KMS-11 (cell line): ENCODE measurements at regions not wholly inside any gene's neighbourhood (a gene's known extent, or its start where the extent isn't known, plus 50 kb on each side); places are given as distances from the start of the nearest gene placed in this dataset.
"Not testable (repeated sequence)": the region's sequence is repeated elsewhere in the genome, so short reads cannot be mapped to it uniquely, and the experiment has no call there.

Experiments used
- H2AFZ ChIP-seq: fragments of 200-600 bp; sonication (generic); 2 replicates; pipeline ENCODE4 v1.6.1; 2016; ENCODE audit warnings: antibody characterized with exemption, mixed run types, low read depth
- H3K27ac ChIP-seq: fragments of 200-600 bp; sonication (generic); 2 replicates; pipeline ENCODE4 v1.6.1; 2016; ENCODE audit warnings: mild to moderate bottlenecking, mixed run types
- H3K27me3 ChIP-seq: fragments of 200-600 bp; sonication (generic); 2 replicates; pipeline ENCODE4 v1.6.1; 2017; ENCODE audit warnings: mild to moderate bottlenecking, low read depth, mixed run types, moderate library complexity; ENCODE audit not compliant: insufficient read depth
- H3K36me3 ChIP-seq: fragments of 200-600 bp; sonication (generic); 2 replicates; pipeline ENCODE4 v1.6.1; 2017; ENCODE audit warnings: mild to moderate bottlenecking, mixed run types; ENCODE audit not compliant: insufficient read depth
- H3K4me1 ChIP-seq: fragments of 200-600 bp; sonication (generic); 2 replicates; pipeline ENCODE4 v1.6.1; 2016; ENCODE audit warnings: mild to moderate bottlenecking, low read depth, mixed run types; ENCODE audit not compliant: poor library complexity, severe bottlenecking
- H3K4me2 ChIP-seq: fragments of 200-600 bp; sonication (generic); 2 replicates; pipeline ENCODE4 v1.7.0; 2016; ENCODE audit warnings: mild to moderate bottlenecking, mixed run types
- H3K4me3 ChIP-seq: fragments of 200-600 bp; sonication (generic); IDR thresholded peaks from 2 replicates; pipeline ENCODE4 v1.6.1; 2017; ENCODE audit warnings: low read depth, low read length, mixed read lengths; ENCODE audit not compliant: insufficient read depth
- H3K79me2 ChIP-seq: fragments of 200-600 bp; sonication (generic); 2 replicates; pipeline ENCODE4 v1.6.1; 2016; ENCODE audit warnings: low read depth, mixed run types; ENCODE audit not compliant: insufficient read depth
- H3K9ac ChIP-seq: fragments of 200-600 bp; sonication (generic); 2 replicates; pipeline ENCODE4 v1.6.1; 2016; ENCODE audit warnings: mild to moderate bottlenecking, mixed run types
- H4K20me1 ChIP-seq: fragments of 200-600 bp; sonication (generic); 2 replicates; pipeline ENCODE4 v1.6.1; 2016; ENCODE audit warnings: mild to moderate bottlenecking, mixed run types; ENCODE audit not compliant: insufficient read depth
- CTCF ChIP-seq: fragments of 200-600 bp; sonication (generic); conservative IDR thresholded peaks from 2 replicates; pipeline ENCODE4 v1.6.1; 2017; ENCODE audit warnings: low read depth, mild to moderate bottlenecking, antibody characterized with exemption, low read length, moderate library complexity, mixed read lengths

- Histone ChIP-seq H3K9ac (no peak overlapping the region), H3K27me3 (no peaks in the 10 kb centered on the region), H4K20me1 (no peaks in the 10 kb centered on the region), H3K27ac (no peak overlapping the region), H3K4me1 (no peaks in the 10 kb centered on the region), H3K4me3 (no peak overlapping the region), H3K4me2 (no peak overlapping the region), H3K79me2 (no peaks in the 10 kb centered on the region), H2AFZ (no peak overlapping the region), H3K36me3 (no peaks in the 10 kb centered on the region)
- TF ChIP-seq CTCF: no peak
Measured at GRCh38 chr5:82586181-82586580, 308.0 kb upstream of the RPS23 start.

- Histone ChIP-seq H2AFZ (no peak overlapping the region), H3K27ac (no peak overlapping the region), H3K36me3 (no peaks in the 10 kb centered on the region), H3K79me2 (no peaks in the 10 kb centered on the region), H3K4me2 (no peak overlapping the region), H3K4me3 (no peak overlapping the region), H4K20me1 (no peaks in the 10 kb centered on the region), H3K4me1 (no peaks in the 10 kb centered on the region), H3K27me3 (no peaks in the 10 kb centered on the region), H3K9ac (no peak overlapping the region)
- no peak for TF ChIP-seq CTCF
Measured at GRCh38 chr5:82584631-82585030, 306.5 kb upstream of the RPS23 start.

- not testable (repeated sequence) for H3K4me3 ChIP-seq, H4K20me1 ChIP-seq, H3K27me3 ChIP-seq, H3K36me3 ChIP-seq, H3K9ac ChIP-seq, H3K4me1 ChIP-seq, H3K79me2 ChIP-seq, H3K27ac ChIP-seq, H3K4me2 ChIP-seq, H2AFZ ChIP-seq
Measured at GRCh38 chr5:82583331-82583730, 305.2 kb upstream of the RPS23 start.

GRCh38 chr5:82564963-82565362 is 286.8 kb upstream of the RPS23 start:
- H3K36me3 ChIP-seq: no peaks in the 10 kb centered on the region
- H4K20me1 ChIP-seq: no peaks in the 10 kb centered on the region
- H3K79me2 ChIP-seq: no peaks in the 10 kb centered on the region
- H2AFZ ChIP-seq: no peak overlapping the region
- TF ChIP-seq CTCF: no peak
- H3K27ac ChIP-seq: no peak overlapping the region
- no peaks in the 10 kb centered on the region for H3K27me3 ChIP-seq
- H3K4me3 ChIP-seq: no peak overlapping the region
- H3K4me1 ChIP-seq: no peaks in the 10 kb centered on the region
- no peak overlapping the region for H3K4me2 ChIP-seq
- no peak overlapping the region for H3K9ac ChIP-seq

GRCh38 chr5:82563745-82564144 is 285.6 kb upstream of the RPS23 start:
- Histone ChIP-seq H3K27me3 (no peaks in the 10 kb centered on the region), H4K20me1 (no peaks in the 10 kb centered on the region), H3K36me3 (no peaks in the 10 kb centered on the region), H3K4me1 (no peaks in the 10 kb centered on the region), H3K4me3 (no peak overlapping the region), H2AFZ (no peak overlapping the region), H3K79me2 (no peaks in the 10 kb centered on the region), H3K9ac (no peak overlapping the region), H3K4me2 (no peak overlapping the region), H3K27ac (no peak overlapping the region)
- no peak for TF ChIP-seq CTCF
